OCI-LY1 (cell line): ENCODE measurements at regions not wholly inside any gene's neighbourhood (a gene's known extent, or its start where the extent isn't known, plus 50 kb on each side); places are given as distances from the start of the nearest gene placed in this dataset.

Experiments
- H2AFZ ChIP-seq: fragments of 200-600 bp; sonication (generic), shearing (Covaris generic); 2 replicates; pipeline ENCODE4 v1.6.0; 2014; ENCODE audit warnings: antibody characterized with exemption, mild to moderate bottlenecking, low read length
- H3F3A ChIP-seq: fragments of 200-600 bp; sonication (generic), shearing (Covaris generic); 2 replicates; pipeline ENCODE4 v1.6.0; 2014; ENCODE audit warnings: mild to moderate bottlenecking, antibody characterized with exemption, low read length, moderate library complexity; ENCODE audit not compliant: insufficient read depth
- H3K27ac ChIP-seq: fragments of 200-600 bp; sonication (generic); 2 replicates; pipeline ENCODE4 v1.5.1; 2014; ENCODE audit warnings: low read length, mixed run types, mild to moderate bottlenecking, low read depth; ENCODE audit not compliant: poor library complexity, severe bottlenecking
- H3K27me3 ChIP-seq: fragments of 200-600 bp; sonication (generic); 2 replicates; pipeline ENCODE4 v1.6.0; 2014; ENCODE audit warnings: antibody characterized with exemption, mild to moderate bottlenecking, low read length, moderate library complexity; ENCODE audit not compliant: insufficient read depth
- H3K36me3 ChIP-seq: fragments of 200-600 bp; sonication (generic); 2 replicates; pipeline ENCODE4 v1.6.1; 2014; ENCODE audit warnings: mild to moderate bottlenecking, antibody characterized with exemption, low read length, moderate library complexity, mixed read lengths; ENCODE audit not compliant: insufficient read depth
- H3K4me1 ChIP-seq: fragments of 200-600 bp; sonication (generic); 2 replicates; pipeline ENCODE4 v1.5.1; 2014; ENCODE audit warnings: mild to moderate bottlenecking, low read length, moderate library complexity; ENCODE audit not compliant: insufficient read depth, severe bottlenecking
- H3K4me2 ChIP-seq: fragments of 200-600 bp; sonication (generic), shearing (Covaris generic); 2 replicates; pipeline ENCODE4 v1.6.1; 2014; ENCODE audit warnings: low read length
- H3K4me3 ChIP-seq: fragments of 200-600 bp; sonication (generic); 2 replicates; pipeline ENCODE4 v1.5.1; 2014; ENCODE audit warnings: low read length, low read depth, mild to moderate bottlenecking, mixed read lengths; ENCODE audit not compliant: poor library complexity, severe bottlenecking
- H3K79me2 ChIP-seq: fragments of 200-600 bp; shearing (Covaris generic); 2 replicates; pipeline ENCODE4 v1.6.1; 2016; ENCODE audit warnings: mixed run types, low read length, mixed read lengths; ENCODE audit not compliant: insufficient read depth
- H3K9ac ChIP-seq: fragments of 200-600 bp; sonication (generic), shearing (Covaris generic); 2 replicates; pipeline ENCODE4 v1.6.1; 2014; ENCODE audit warnings: mild to moderate bottlenecking, low read length, mixed read lengths
- H3K9me2 ChIP-seq: fragments of 200-600 bp; sonication (generic), shearing (Covaris generic); 2 replicates; pipeline ENCODE4 v1.6.1; 2014; ENCODE audit warnings: low read depth, mild to moderate bottlenecking, low read length, mixed read lengths
- H3K9me3 ChIP-seq: fragments of 200-600 bp; shearing (Covaris generic); 2 replicates; pipeline ENCODE4 v1.6.1; 2014; ENCODE audit warnings: low read length, mixed read lengths
- H4K20me1 ChIP-seq: fragments of 200-600 bp; sonication (generic), shearing (Covaris generic); 2 replicates; pipeline ENCODE4 v1.6.0; 2016; ENCODE audit warnings: mild to moderate bottlenecking, low read length; ENCODE audit not compliant: insufficient read depth
- EZH2 ChIP-seq: fragments of 200-600 bp; sonication (generic), shearing (Covaris generic); IDR thresholded peaks from 2 replicates; pipeline ENCODE4 v1.8.0; 2017; ENCODE audit warnings: borderline replicate concordance, mixed run types, mild to moderate bottlenecking, antibody characterized with exemption, low read length, moderate library complexity, mixed read lengths
- TF ChIP-seq, protein P1 (sequence below): fragments of 200-600 bp; sonication (generic), shearing (Covaris generic); IDR thresholded peaks from 2 replicates; pipeline ENCODE4 v1.5.1; 2017; ENCODE audit warnings: mild to moderate bottlenecking, antibody characterized with exemption, low read length, moderate library complexity, mixed read lengths

DNA sequence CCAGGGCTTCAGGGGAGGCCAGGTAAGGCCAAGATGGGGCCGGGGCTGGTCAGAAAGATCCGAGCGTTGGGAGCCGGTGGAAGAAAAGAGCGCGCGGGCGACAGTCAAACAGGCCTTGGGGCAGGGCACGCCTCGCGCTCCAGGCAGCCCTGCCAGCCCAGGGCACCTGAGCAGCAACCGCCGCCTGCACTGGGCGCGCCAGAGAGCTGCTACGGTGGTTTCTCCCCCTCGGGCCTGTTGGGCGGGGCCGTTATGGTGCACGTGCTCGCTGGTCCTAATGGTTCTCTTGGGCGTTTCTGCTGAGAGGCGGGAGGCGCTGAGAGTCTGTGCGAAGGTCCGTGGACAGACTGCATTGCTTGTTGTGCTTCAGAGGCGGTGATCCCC, 787.4 kb downstream of the CDY1 start:
- H4K20me1 ChIP-seq: no peaks in the 10 kb centered on the region
- no peak overlapping the region for H3K4me3 ChIP-seq
- no peak for TF ChIP-seq EZH2
- TF ChIP-seq, protein P1, sequence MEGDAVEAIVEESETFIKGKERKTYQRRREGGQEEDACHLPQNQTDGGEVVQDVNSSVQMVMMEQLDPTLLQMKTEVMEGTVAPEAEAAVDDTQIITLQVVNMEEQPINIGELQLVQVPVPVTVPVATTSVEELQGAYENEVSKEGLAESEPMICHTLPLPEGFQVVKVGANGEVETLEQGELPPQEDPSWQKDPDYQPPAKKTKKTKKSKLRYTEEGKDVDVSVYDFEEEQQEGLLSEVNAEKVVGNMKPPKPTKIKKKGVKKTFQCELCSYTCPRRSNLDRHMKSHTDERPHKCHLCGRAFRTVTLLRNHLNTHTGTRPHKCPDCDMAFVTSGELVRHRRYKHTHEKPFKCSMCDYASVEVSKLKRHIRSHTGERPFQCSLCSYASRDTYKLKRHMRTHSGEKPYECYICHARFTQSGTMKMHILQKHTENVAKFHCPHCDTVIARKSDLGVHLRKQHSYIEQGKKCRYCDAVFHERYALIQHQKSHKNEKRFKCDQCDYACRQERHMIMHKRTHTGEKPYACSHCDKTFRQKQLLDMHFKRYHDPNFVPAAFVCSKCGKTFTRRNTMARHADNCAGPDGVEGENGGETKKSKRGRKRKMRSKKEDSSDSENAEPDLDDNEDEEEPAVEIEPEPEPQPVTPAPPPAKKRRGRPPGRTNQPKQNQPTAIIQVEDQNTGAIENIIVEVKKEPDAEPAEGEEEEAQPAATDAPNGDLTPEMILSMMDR: no peak
- H3K9me2 ChIP-seq: no peaks in the 10 kb centered on the region
- no peaks in the 10 kb centered on the region for H3K36me3 ChIP-seq
- H3K4me2 ChIP-seq: no peak overlapping the region
- H3K27ac ChIP-seq: no peak overlapping the region
- H2AFZ ChIP-seq: no peak overlapping the region
- H3K9me3 ChIP-seq: no peaks in the 10 kb centered on the region
- H3K4me1 ChIP-seq: no peaks in the 10 kb centered on the region
- H3K9ac ChIP-seq: no peak overlapping the region
- no peaks in the 10 kb centered on the region for H3F3A ChIP-seq
- H3K27me3 ChIP-seq: no peaks in the 10 kb centered on the region
- H3K79me2 ChIP-seq: no peaks in the 10 kb centered on the region
